SKM-1 treated with dmso at 0.1 percent for 144 hours (cell line): ENCODE measurements at regions not wholly inside any gene's neighbourhood (a gene's known extent, or its start where the extent isn't known, plus 50 kb on each side); places are given as distances from the start of the nearest gene placed in this dataset.

Experiments
- DNase-seq: peaks from one replicate; lab custom pipeline; 2025; ENCODE audit not compliant: unreplicated experiment; lab: John Stamatoyannopoulos, UW

GRCh38 chr5:39826051-39826450, 401.3 kb upstream of the DAB2 start:
- DNase-seq: no peak

- no peak for DNase-seq
Measured at GRCh38 chr5:39825301-39825700, 400.5 kb upstream of the DAB2 start.

- no peak for DNase-seq
Measured at GRCh38 chr5:39822020-39822419, 397.2 kb upstream of the DAB2 start.

GRCh38 chr5:39816866-39817265, 392.1 kb upstream of the DAB2 start:
- no peak for DNase-seq

- no peak for DNase-seq
Measured at GRCh38 chr5:39816156-39816845, 391.5 kb upstream of the DAB2 start.

- DNase-seq: no peak
Measured at GRCh38 chr5:39815711-39816110, 390.9 kb upstream of the DAB2 start.

- no peak for DNase-seq
Measured at GRCh38 chr5:39811381-39811780, 386.6 kb upstream of the DAB2 start.

- DNase-seq: no peak
Measured at GRCh38 chr5:39808656-39809055, 383.9 kb upstream of the DAB2 start.

GRCh38 chr5:39801306-39801705, 376.5 kb upstream of the DAB2 start:
- DNase-seq: no peak

- DNase-seq: no peak
Measured at GRCh38 chr5:39800042-39800601, 375.3 kb upstream of the DAB2 start.

- no peak for DNase-seq
Measured at GRCh38 chr5:39799242-39799641, 374.5 kb upstream of the DAB2 start.

- DNase-seq: no peak
Measured at GRCh38 chr5:39794513-39795210, 369.9 kb upstream of the DAB2 start.

GRCh38 chr5:39785410-39785809, 360.6 kb upstream of the DAB2 start:
- DNase-seq: no peak

GRCh38 chr5:39783756-39784421, 359.1 kb upstream of the DAB2 start:
- DNase-seq: no peak

- no peak for DNase-seq
Measured at GRCh38 chr5:39780347-39780746, 355.6 kb upstream of the DAB2 start.

- no peak for DNase-seq
Measured at GRCh38 chr5:39779831-39780230, 355.1 kb upstream of the DAB2 start.

- DNase-seq: no peak
Measured at GRCh38 chr5:39775797-39776365, 351.1 kb upstream of the DAB2 start.

GRCh38 chr5:39775086-39775796, 350.5 kb upstream of the DAB2 start:
- no peak for DNase-seq

GRCh38 chr5:39774605-39775004, 349.8 kb upstream of the DAB2 start:
- DNase-seq: no peak

GRCh38 chr5:39772307-39772706, 347.5 kb upstream of the DAB2 start:
- DNase-seq: no peak

GRCh38 chr5:39767916-39768315, 343.1 kb upstream of the DAB2 start:
- DNase-seq: no peak
